ENCODE measurements at regions not wholly inside any gene's neighbourhood (a gene's known extent, or its start where the extent isn't known, plus 50 kb on each side); places are given as distances from the start of the nearest gene placed in this dataset.

- TF ChIP-seq PRPF4 (IDR thresholded peaks at IDR 0.05; ENCODE audit: insufficient read depth, low read depth, low read length, poor library complexity, severe bottlenecking) (no peak), CBX8 (IDR thresholded peaks at IDR 0.05; ENCODE audit: borderline replicate concordance, extremely low read depth, low read depth, low read length, poor library complexity, severe bottlenecking) (no peak), ZMIZ1 (IDR thresholded peaks at IDR 0.05; ENCODE audit: low read depth in 2 of 2, low read length in 2 of 2) (no peak)
Observed at GRCh38 chr6:40832691-40833090, 206.3 kb downstream of the UNC5CL start.
